Body of pancreas (tissue), 4 donors: ENCODE measurements at regions not wholly inside any gene's neighbourhood (a gene's known extent, or its start where the extent isn't known, plus 50 kb on each side); places are given as distances from the start of the nearest gene placed in this dataset.

Source experiments
- CTCF ChIP-seq, 7 experiments: fragments of 450-650 bp in 4 of 7; fragments of 200-600 bp in 3 of 7; sonication (generic) in 3 of 7; IDR thresholded peaks; one replicate each; pipeline ENCODE4 v1.5.1; 2016 to 2019; ENCODE audit warnings: antibody characterized with exemption in 7 of 7
- POLR2A ChIP-seq, 3 donors: fragments of 450-650 bp; IDR thresholded peaks; one replicate each; pipeline ENCODE4 v1.6.1; 2016; ENCODE audit warnings: antibody characterized with exemption in 3 of 3, mild to moderate bottlenecking in 2 of 3

- TF ChIP-seq CTCF (IDR thresholded peaks at IDR 0.05) (peak; percentile 22 to 72 (median 62)), POLR2A (IDR thresholded peaks at IDR 0.05) (no peak)
Observed at GRCh38 chr1:198465201-198466144, 75.0 kb downstream of the ATP6V1G3 start.
